Endothelial cell of umbilical vein (primary cell): ENCODE measurements at regions not wholly inside any gene's neighbourhood (a gene's known extent, or its start where the extent isn't known, plus 50 kb on each side); places are given as distances from the start of the nearest gene placed in this dataset.

ENCODE experiments used
- BruUV-seq: library from RNA; stranded (reverse); fragments of 400-500 nt; replicated peaks from 2 replicates; lab custom pipeline; 2021; lab: Mats Ljungman, UMichigan
- CTCF ChIA-PET: fragments of 300-600, 350-600 bp; sonication (Branson Sonifier 250); formaldehyde crosslinking; loops from one replicate; lab custom pipeline; 2021; ENCODE audit warnings: antibody characterized with exemption, inconsistent platforms; lab: Charles Lee
- POLR2A ChIA-PET: fragments of 300-600, 350-600 bp; sonication (Branson Sonifier 250); formaldehyde crosslinking; loops from one replicate; lab custom pipeline; 2021; ENCODE audit warnings: antibody characterized with exemption, inconsistent platforms; lab: Charles Lee
- DNase-seq: peaks from one replicate; pipeline ENCODE4 v3.0.0-alpha.2; 2011; ENCODE audit warnings: low read depth, low spot score
- FAIRE-seq: peaks from 2 replicates; lab custom pipeline; 2011; peaks lifted over from hg19 to GRCh38; lab: Jason Lieb, UNC
- H2AFZ ChIP-seq: 2 replicates; pipeline ENCODE4 v1.6.0; 2012; ENCODE audit warnings: low read depth, low read length, control low read depth, inconsistent platforms
- H3K27ac ChIP-seq: 2 replicates; pipeline ENCODE4 v1.5.1; 2011; ENCODE audit warnings: low read depth, mild to moderate bottlenecking, control low read depth, low read length, moderate library complexity; ENCODE audit not compliant: insufficient read depth
- H3K27me3 ChIP-seq, 2 experiments: 2 replicates each; pipeline versions ENCODE4 v1.6.0 to v1.6.1; 2011; ENCODE audit warnings: low read length in 2 of 2, mixed read lengths in 1 of 2; ENCODE audit not compliant: control insufficient read depth in 2 of 2, insufficient read depth in 2 of 2
- H3K36me3 ChIP-seq, 2 experiments: 2 replicates in 1 of 2; 3 replicates in 1 of 2; pipeline ENCODE4 v1.5.1; 2011; ENCODE audit warnings: low read length in 2 of 2, mild to moderate bottlenecking in 1 of 2, moderate library complexity in 1 of 2; ENCODE audit not compliant: control insufficient read depth in 2 of 2, insufficient read depth in 2 of 2; ENCODE audit errors: extremely low read depth in 1 of 2
- H3K4me1 ChIP-seq: 3 replicates; pipeline ENCODE4 v1.5.1; 2011; ENCODE audit warnings: mild to moderate bottlenecking, low read length; ENCODE audit not compliant: control insufficient read depth, insufficient read depth; ENCODE audit errors: extremely low read depth
- H3K4me2 ChIP-seq: 2 replicates; pipeline ENCODE4 v1.6.1; 2011; ENCODE audit warnings: low read length, control low read depth, mixed read lengths; ENCODE audit not compliant: insufficient read depth
- H3K4me3 ChIP-seq, 3 experiments: fragments of 200-600 bp in 1 of 3; sonication (generic), shearing (Covaris generic) in 1 of 3; replicated peaks in 1 of 3; 2 replicates each; pipeline ENCODE4 v1.5.1; 2011 to 2016; ENCODE audit warnings: control low read depth in 3 of 3, low read length in 3 of 3, mild to moderate bottlenecking in 2 of 3, inconsistent platforms in 1 of 3, low read depth in 1 of 3, moderate library complexity in 1 of 3; ENCODE audit not compliant: insufficient read depth in 1 of 3
- H3K79me2 ChIP-seq: 2 replicates; pipeline ENCODE4 v1.6.0; 2012; ENCODE audit warnings: low read length, inconsistent platforms; ENCODE audit not compliant: control insufficient read depth, insufficient read depth
- H3K9ac ChIP-seq: replicated peaks from 2 replicates; pipeline ENCODE3; 2011; ENCODE audit warnings: low read length, control low read depth; ENCODE audit not compliant: insufficient read depth; ENCODE audit errors: extremely low read depth
- H3K9me1 ChIP-seq: replicated peaks from 3 replicates; pipeline ENCODE4 v1.6.0; 2011; ENCODE audit warnings: mild to moderate bottlenecking, low read length; ENCODE audit not compliant: control insufficient read depth, insufficient read depth; ENCODE audit errors: extremely low read depth
- H3K9me3 ChIP-seq: replicated peaks from 2 replicates; pipeline ENCODE4 v1.5.1; 2012; ENCODE audit warnings: low read length, inconsistent platforms; ENCODE audit not compliant: control insufficient read depth, insufficient read depth
- H4K20me1 ChIP-seq: replicated peaks from 2 replicates; pipeline ENCODE3; 2011; ENCODE audit warnings: mild to moderate bottlenecking, low read length; ENCODE audit not compliant: control insufficient read depth, insufficient read depth; ENCODE audit errors: extremely low read depth
- CTCF ChIP-seq, 2 donors: IDR thresholded peaks; 1 replicate in 1 of 2; 2 replicates in 1 of 2; pipeline ENCODE4 v1.5.1; 2011; ENCODE audit warnings: low read length in 2 of 2, mild to moderate bottlenecking in 2 of 2, moderate library complexity in 2 of 2, control low read depth in 1 of 2, inconsistent platforms in 1 of 2, low read depth in 1 of 2; ENCODE audit not compliant: insufficient read depth in 1 of 2; ENCODE audit errors: extremely low read depth in 1 of 2
- FOS ChIP-seq: IDR thresholded peaks from 2 replicates; pipeline ENCODE4 v1.6.1; 2011; ENCODE audit warnings: mild to moderate bottlenecking, low read length, moderate library complexity, borderline replicate concordance; ENCODE audit not compliant: insufficient read depth
- GATA2 ChIP-seq: IDR thresholded peaks from 2 replicates; pipeline ENCODE4 v1.7.0; 2011; ENCODE audit warnings: low read depth, mild to moderate bottlenecking, moderate library complexity, mixed read lengths, low read length; ENCODE audit not compliant: insufficient read length, insufficient read depth
- JUN ChIP-seq: IDR thresholded peaks from 2 replicates; pipeline ENCODE4 v1.6.1; 2011; ENCODE audit warnings: borderline replicate concordance, low read depth; ENCODE audit not compliant: insufficient read length, insufficient read depth
- MAX ChIP-seq: IDR thresholded peaks from 2 replicates; pipeline ENCODE4 v1.6.1; 2011; ENCODE audit not compliant: insufficient read depth, insufficient read length
- MYC ChIP-seq: IDR thresholded peaks from one replicate; pipeline ENCODE4 v1.6.1; 2011; ENCODE audit warnings: mild to moderate bottlenecking, low read depth, low read length
- dilution Hi-C: fragments of 300-500 bp; cut with MboI; formaldehyde crosslinking; loops from one replicate; pipeline ENCODE4 v1.15.0; 2019; ENCODE audit warnings: low sequenced_read_pairs; ENCODE audit not compliant: extremely low pct_ligation_motif_present
- intact Hi-C: fragments of 100-400 bp; cut with micrococcal nuclease; formaldehyde crosslinking; loops from one replicate; pipeline ENCODE4 v1.10.0; 2022

GRCh38 chr9:23306731-23307130 is 519.3 kb downstream of the ELAVL2 start:
- Histone ChIP-seq H2AFZ (no peak overlapping the region), H3K9ac (no peak overlapping the region), H3K36me3 (no peaks in the 10 kb centered on the region), H3K9me3 (no peaks in the 10 kb centered on the region), H3K9me1 (no peaks in the 10 kb centered on the region), H4K20me1 (no peaks in the 10 kb centered on the region), H3K4me3 (no peak overlapping the region), H3K4me1 (no peaks in the 10 kb centered on the region), H3K79me2 (no peaks in the 10 kb centered on the region), H3K27me3 (no peaks in the 10 kb centered on the region), H3K4me2 (no peak overlapping the region), H3K27ac (no peak overlapping the region)
- intact Hi-C loops, result no loop called here
- TF ChIP-seq MYC (no peak), JUN (no peak), FOS (no peak), GATA2 (no peak), CTCF (IDR thresholded peaks at IDR 0.05; ENCODE audit: extremely low read depth in 1 of 2, insufficient read depth in 1 of 2, low read depth in 1 of 2, low read length in 2 of 2) (no peak), MAX (no peak)
- CTCF ChIA-PET, result no interaction called here
- BruUV-seq, result no TSS peak
- POLR2A ChIA-PET, result no interaction called here
- dilution Hi-C loops, result no loop called here
- FAIRE-seq (no peak), DNase-seq (no peak)
